Osteocyte (in vitro differentiated cells): ENCODE measurements at regions not wholly inside any gene's neighbourhood (a gene's known extent, or its start where the extent isn't known, plus 50 kb on each side); places are given as distances from the start of the nearest gene placed in this dataset.

Source experiments
- DNase-seq: peaks from one replicate; pipeline ENCODE4 v3.0.0; 2021; ENCODE audit warnings: mixed read lengths; ENCODE audit not compliant: unreplicated experiment; ENCODE audit errors: extremely low spot score
- H3K27ac Mint-ChIP-seq: one replicate; pipeline ENCODE4 v1.8.0; 2021; ENCODE audit warnings: mild to moderate bottlenecking, mixed read lengths; ENCODE audit not compliant: unreplicated experiment
- H3K27me3 Mint-ChIP-seq: one replicate; pipeline ENCODE4 v1.8.0; 2021; ENCODE audit warnings: mixed read lengths; ENCODE audit not compliant: unreplicated experiment
- H3K36me3 Mint-ChIP-seq: one replicate; pipeline ENCODE4 v1.8.0; 2021; ENCODE audit warnings: mixed read lengths; ENCODE audit not compliant: unreplicated experiment
- H3K4me1 Mint-ChIP-seq: one replicate; pipeline ENCODE4 v1.8.0; 2021; ENCODE audit warnings: mixed read lengths; ENCODE audit not compliant: unreplicated experiment
- H3K4me3 Mint-ChIP-seq: one replicate; pipeline ENCODE4 v1.8.0; 2021; ENCODE audit warnings: mild to moderate bottlenecking, moderate library complexity, mixed read lengths; ENCODE audit not compliant: unreplicated experiment
- H3K9me3 Mint-ChIP-seq: one replicate; pipeline ENCODE4 v1.8.0; 2021; ENCODE audit warnings: mixed read lengths; ENCODE audit not compliant: unreplicated experiment
- CTCF ChIP-seq: fragments of 200-600 bp; sonication (generic); IDR thresholded peaks from 2 replicates; pipeline ENCODE4 v1.5.0; 2021; ENCODE audit warnings: antibody characterized with exemption, mild to moderate bottlenecking, moderate library complexity

GRCh38 chr10:84668186-84668763, 339.9 kb downstream of the CCSER2 start:
- H3K9me3 Mint-ChIP-seq: no peaks in the 10 kb centered on the region
- no peaks in the 10 kb centered on the region for H3K27me3 Mint-ChIP-seq
- no peak overlapping the region for H3K27ac Mint-ChIP-seq
- no peak for DNase-seq
- no peak for TF ChIP-seq CTCF
- no peaks in the 10 kb centered on the region for H3K4me1 Mint-ChIP-seq
- no peak overlapping the region for H3K4me3 Mint-ChIP-seq
- no peaks in the 10 kb centered on the region for H3K36me3 Mint-ChIP-seq

DNA sequence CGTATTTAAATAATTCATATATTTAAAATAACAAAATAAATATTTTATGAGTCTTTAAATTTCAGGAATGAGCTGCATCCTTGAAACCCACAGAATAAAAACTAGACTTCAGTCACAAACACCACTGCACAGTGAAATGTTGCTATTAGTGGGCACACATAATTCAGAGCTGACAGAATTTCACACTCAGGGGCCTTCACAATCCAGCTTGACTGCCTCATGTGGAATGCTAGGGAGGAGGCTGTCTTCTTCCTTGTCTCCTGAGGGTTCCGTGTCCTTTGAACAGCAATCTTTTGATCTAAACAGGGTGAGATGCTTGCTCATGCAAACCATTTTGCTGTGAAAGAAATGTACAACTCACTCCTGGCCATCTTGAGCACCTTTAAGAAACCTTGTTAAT, 346.7 kb downstream of the CCSER2 start:
- Mint-ChIP-seq H3K9me3 (no peaks in the 10 kb centered on the region), H3K4me3 (no peak overlapping the region), H3K36me3 (no peaks in the 10 kb centered on the region), H3K4me1 (no peaks in the 10 kb centered on the region), H3K27ac (no peak overlapping the region), H3K27me3 (no peaks in the 10 kb centered on the region)
- no peak for DNase-seq
- no peak for TF ChIP-seq CTCF

DNA sequence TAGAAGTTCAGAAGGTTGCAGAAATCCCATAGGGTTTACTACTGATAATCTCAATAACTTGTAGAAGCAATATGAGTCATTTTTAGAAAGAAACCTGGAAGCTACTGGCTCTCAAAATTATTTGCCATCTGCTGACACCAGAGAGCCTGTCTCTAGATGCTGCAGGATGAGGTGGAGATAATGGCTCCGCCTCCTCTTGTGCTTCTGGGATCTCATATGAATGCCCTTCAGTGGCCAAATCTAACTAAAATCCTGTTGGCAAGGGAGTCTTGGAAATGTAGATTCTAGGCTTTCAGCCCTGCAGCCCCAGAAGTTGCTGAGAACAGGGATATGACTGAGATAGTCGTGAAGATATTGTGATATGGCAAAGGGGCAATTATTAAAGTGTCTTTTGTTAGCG, 348.1 kb downstream of the CCSER2 start:
- no peak for TF ChIP-seq CTCF
- no peaks in the 10 kb centered on the region for H3K9me3 Mint-ChIP-seq
- no peak overlapping the region for H3K27ac Mint-ChIP-seq
- no peaks in the 10 kb centered on the region for H3K27me3 Mint-ChIP-seq
- no peaks in the 10 kb centered on the region for H3K36me3 Mint-ChIP-seq
- H3K4me3 Mint-ChIP-seq: no peak overlapping the region
- no peaks in the 10 kb centered on the region for H3K4me1 Mint-ChIP-seq
- no peak for DNase-seq

DNA sequence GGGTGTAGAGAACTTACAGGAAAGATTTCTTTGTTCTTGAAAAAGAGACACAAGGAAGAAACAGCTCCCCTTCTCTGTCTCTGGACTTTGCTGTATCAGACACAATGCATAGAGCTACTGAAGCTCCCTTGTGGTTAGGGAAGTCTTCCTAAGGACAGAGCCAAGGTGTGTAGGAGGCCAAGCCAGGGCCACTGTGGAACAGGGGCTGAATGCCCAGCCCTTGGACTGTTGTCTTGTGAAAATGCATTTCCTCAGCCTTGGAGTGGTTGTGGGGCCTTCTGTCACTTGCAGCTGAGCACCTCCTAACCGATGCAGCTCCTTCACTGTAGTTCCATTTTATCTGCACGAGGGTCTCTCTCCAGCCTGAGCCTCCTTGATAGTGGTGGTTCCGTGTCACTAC, 353.4 kb downstream of the CCSER2 start:
- Mint-ChIP-seq H3K27me3 (no peaks in the 10 kb centered on the region), H3K4me3 (no peak overlapping the region), H3K4me1 (no peaks in the 10 kb centered on the region), H3K36me3 (no peaks in the 10 kb centered on the region), H3K9me3 (no peaks in the 10 kb centered on the region), H3K27ac (no peak overlapping the region)
- DNase-seq: no peak
- no peak for TF ChIP-seq CTCF

DNA sequence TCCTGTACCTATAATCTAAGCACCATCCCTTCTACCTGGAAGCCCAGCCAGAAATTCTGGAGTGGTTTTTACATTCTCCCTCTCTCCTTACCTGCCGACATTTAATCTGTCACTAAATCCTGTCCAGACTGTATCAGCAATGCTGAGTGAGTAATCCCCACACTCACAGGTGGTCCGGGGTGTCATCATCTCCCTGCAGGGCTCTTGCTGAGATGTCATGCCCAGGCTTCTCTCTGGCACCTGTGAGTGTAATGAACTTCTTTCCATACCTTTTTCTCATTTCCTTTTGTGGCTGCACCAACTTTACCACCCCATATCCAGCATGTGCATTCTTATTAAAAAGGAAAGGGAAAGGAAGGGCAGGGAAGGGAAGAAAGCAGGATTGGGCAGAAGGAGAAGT, 355.2 kb downstream of the CCSER2 start:
- DNase-seq: no peak
- no peak for TF ChIP-seq CTCF
- H3K27me3 Mint-ChIP-seq: no peaks in the 10 kb centered on the region
- H3K9me3 Mint-ChIP-seq: no peaks in the 10 kb centered on the region
- H3K36me3 Mint-ChIP-seq: no peaks in the 10 kb centered on the region
- H3K4me1 Mint-ChIP-seq: no peaks in the 10 kb centered on the region
- H3K4me3 Mint-ChIP-seq: no peak overlapping the region
- no peak overlapping the region for H3K27ac Mint-ChIP-seq
